OCI-LY1 (cell line): ENCODE measurements at regions not wholly inside any gene's neighbourhood (a gene's known extent, or its start where the extent isn't known, plus 50 kb on each side); places are given as distances from the start of the nearest gene placed in this dataset.

Source experiments
- H2AFZ ChIP-seq: fragments of 200-600 bp; sonication (generic), shearing (Covaris generic); 2 replicates; pipeline ENCODE4 v1.6.0; 2014; ENCODE audit warnings: antibody characterized with exemption, mild to moderate bottlenecking, low read length
- H3F3A ChIP-seq: fragments of 200-600 bp; sonication (generic), shearing (Covaris generic); 2 replicates; pipeline ENCODE4 v1.6.0; 2014; ENCODE audit warnings: mild to moderate bottlenecking, antibody characterized with exemption, low read length, moderate library complexity; ENCODE audit not compliant: insufficient read depth
- H3K27ac ChIP-seq: fragments of 200-600 bp; sonication (generic); 2 replicates; pipeline ENCODE4 v1.5.1; 2014; ENCODE audit warnings: low read length, mixed run types, mild to moderate bottlenecking, low read depth; ENCODE audit not compliant: poor library complexity, severe bottlenecking
- H3K27me3 ChIP-seq: fragments of 200-600 bp; sonication (generic); 2 replicates; pipeline ENCODE4 v1.6.0; 2014; ENCODE audit warnings: antibody characterized with exemption, mild to moderate bottlenecking, low read length, moderate library complexity; ENCODE audit not compliant: insufficient read depth
- H3K36me3 ChIP-seq: fragments of 200-600 bp; sonication (generic); 2 replicates; pipeline ENCODE4 v1.6.1; 2014; ENCODE audit warnings: mild to moderate bottlenecking, antibody characterized with exemption, low read length, moderate library complexity, mixed read lengths; ENCODE audit not compliant: insufficient read depth
- H3K4me1 ChIP-seq: fragments of 200-600 bp; sonication (generic); 2 replicates; pipeline ENCODE4 v1.5.1; 2014; ENCODE audit warnings: mild to moderate bottlenecking, low read length, moderate library complexity; ENCODE audit not compliant: insufficient read depth, severe bottlenecking
- H3K4me2 ChIP-seq: fragments of 200-600 bp; sonication (generic), shearing (Covaris generic); 2 replicates; pipeline ENCODE4 v1.6.1; 2014; ENCODE audit warnings: low read length
- H3K4me3 ChIP-seq: fragments of 200-600 bp; sonication (generic); 2 replicates; pipeline ENCODE4 v1.5.1; 2014; ENCODE audit warnings: low read length, low read depth, mild to moderate bottlenecking, mixed read lengths; ENCODE audit not compliant: poor library complexity, severe bottlenecking
- H3K79me2 ChIP-seq: fragments of 200-600 bp; shearing (Covaris generic); 2 replicates; pipeline ENCODE4 v1.6.1; 2016; ENCODE audit warnings: mixed run types, low read length, mixed read lengths; ENCODE audit not compliant: insufficient read depth
- H3K9ac ChIP-seq: fragments of 200-600 bp; sonication (generic), shearing (Covaris generic); 2 replicates; pipeline ENCODE4 v1.6.1; 2014; ENCODE audit warnings: mild to moderate bottlenecking, low read length, mixed read lengths
- H3K9me2 ChIP-seq: fragments of 200-600 bp; sonication (generic), shearing (Covaris generic); 2 replicates; pipeline ENCODE4 v1.6.1; 2014; ENCODE audit warnings: low read depth, mild to moderate bottlenecking, low read length, mixed read lengths
- H3K9me3 ChIP-seq: fragments of 200-600 bp; shearing (Covaris generic); 2 replicates; pipeline ENCODE4 v1.6.1; 2014; ENCODE audit warnings: low read length, mixed read lengths
- H4K20me1 ChIP-seq: fragments of 200-600 bp; sonication (generic), shearing (Covaris generic); 2 replicates; pipeline ENCODE4 v1.6.0; 2016; ENCODE audit warnings: mild to moderate bottlenecking, low read length; ENCODE audit not compliant: insufficient read depth
- CTCF ChIP-seq: fragments of 200-600 bp; sonication (generic), shearing (Covaris generic); IDR thresholded peaks from 2 replicates; pipeline ENCODE4 v1.5.1; 2017; ENCODE audit warnings: mild to moderate bottlenecking, antibody characterized with exemption, low read length, moderate library complexity, mixed read lengths
- EZH2 ChIP-seq: fragments of 200-600 bp; sonication (generic), shearing (Covaris generic); IDR thresholded peaks from 2 replicates; pipeline ENCODE4 v1.8.0; 2017; ENCODE audit warnings: borderline replicate concordance, mixed run types, mild to moderate bottlenecking, antibody characterized with exemption, low read length, moderate library complexity, mixed read lengths

GRCh38 chr15:57835119-57835518 lies 128.6 kb downstream of the POLR2M start:
- H3K9ac ChIP-seq, result no peak overlapping the region
- no peak overlapping the region for H3K27ac ChIP-seq
- no peak overlapping the region for H2AFZ ChIP-seq
- no peaks in the 10 kb centered on the region for H3K36me3 ChIP-seq
- H3K4me1 ChIP-seq, result no peaks in the 10 kb centered on the region
- TF ChIP-seq CTCF, result no peak
- no peak for TF ChIP-seq EZH2
- H3K79me2 ChIP-seq, result no peaks in the 10 kb centered on the region
- no peaks in the 10 kb centered on the region for H3F3A ChIP-seq
- no peak overlapping the region for H3K4me3 ChIP-seq
- no peaks in the 10 kb centered on the region for H3K27me3 ChIP-seq
- no peaks in the 10 kb centered on the region for H3K9me3 ChIP-seq
- H3K9me2 ChIP-seq, result peaks cover 3% of the 10 kb centered on the region; the same call in 1 of the 2 replicates
- no peaks in the 10 kb centered on the region for H4K20me1 ChIP-seq
- no peak overlapping the region for H3K4me2 ChIP-seq

GRCh38 chr15:57849317-57849716 lies 142.8 kb downstream of the POLR2M start:
- H3K79me2 ChIP-seq, result no peaks in the 10 kb centered on the region
- H3K4me2 ChIP-seq, result no peak overlapping the region
- H3K36me3 ChIP-seq, result no peaks in the 10 kb centered on the region
- H3K4me3 ChIP-seq, result no peak overlapping the region
- no peaks in the 10 kb centered on the region for H3K9me3 ChIP-seq
- no peaks in the 10 kb centered on the region for H3F3A ChIP-seq
- no peaks in the 10 kb centered on the region for H4K20me1 ChIP-seq
- no peaks in the 10 kb centered on the region for H3K4me1 ChIP-seq
- no peak for TF ChIP-seq EZH2
- no peak for TF ChIP-seq CTCF
- no peak overlapping the region for H2AFZ ChIP-seq
- no peak overlapping the region for H3K9ac ChIP-seq
- no peaks in the 10 kb centered on the region for H3K27me3 ChIP-seq
- H3K27ac ChIP-seq, result no peak overlapping the region
- no peaks in the 10 kb centered on the region for H3K9me2 ChIP-seq

- Histone ChIP-seq H3K79me2 (no peaks in the 10 kb centered on the region), H3K9me2 (no peaks in the 10 kb centered on the region), H4K20me1 (no peaks in the 10 kb centered on the region), H3K4me1 (no peaks in the 10 kb centered on the region), H2AFZ (no peak overlapping the region), H3K9me3 (no peaks in the 10 kb centered on the region), H3K36me3 (no peaks in the 10 kb centered on the region), H3K27ac (no peak overlapping the region), H3K27me3 (no peaks in the 10 kb centered on the region; the same call in 1 of the 2 replicates), H3K9ac (no peak overlapping the region), H3K4me2 (no peak overlapping the region), H3F3A (no peaks in the 10 kb centered on the region), H3K4me3 (no peak overlapping the region)
- TF ChIP-seq CTCF (no peak), EZH2 (no peak)
These were observed 148.0 kb downstream of the POLR2M start for GRCh38 chr15:57854531-57854930.
